ENCODE measurements at regions not wholly inside any gene's neighbourhood (a gene's known extent, or its start where the extent isn't known, plus 50 kb on each side); places are given as distances from the start of the nearest gene placed in this dataset.

DNA sequence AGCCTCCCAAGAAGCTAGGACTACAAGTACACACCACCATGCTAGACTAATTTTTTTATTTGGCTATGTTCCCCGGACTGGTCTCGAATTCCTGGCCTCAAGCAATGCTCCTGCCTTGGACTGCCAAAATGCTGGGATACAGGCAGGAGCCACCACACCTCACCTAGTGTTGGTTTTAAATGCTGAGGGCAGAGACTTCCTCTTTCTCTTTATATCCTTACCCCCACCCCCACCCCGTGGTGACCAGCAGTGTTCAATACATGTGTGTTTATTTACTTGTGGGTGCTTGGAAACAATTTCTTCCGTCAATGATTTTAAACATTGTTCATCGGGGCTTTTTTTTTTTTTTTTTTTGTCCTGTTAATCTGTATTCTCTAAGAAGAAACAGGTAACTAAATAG, 158.9 kb downstream of the ZBTB18 start:
- H3K4me3 Mint-ChIP-seq, result no peak overlapping the region
- CTCF ChIA-PET, result no interaction called here
- no peak overlapping the region for H3K27ac Mint-ChIP-seq
- DNase-seq (no peak), ATAC-seq (no peak)
- no peaks in the 10 kb centered on the region for H3K9me3 Mint-ChIP-seq (ENCODE audit: low read depth)
- peaks cover 2% of the 10 kb centered on the region for H3K27me3 Mint-ChIP-seq
- no peaks in the 10 kb centered on the region for H3K4me1 Mint-ChIP-seq
- no peaks in the 10 kb centered on the region for H3K36me3 Mint-ChIP-seq

- no peak overlapping the region for H3K27ac Mint-ChIP-seq
- H3K9me3 Mint-ChIP-seq (ENCODE audit: low read depth), result no peaks in the 10 kb centered on the region
- H3K4me1 Mint-ChIP-seq, result no peaks in the 10 kb centered on the region
- CTCF ChIA-PET, result no interaction called here
- H3K4me3 Mint-ChIP-seq, result no peak overlapping the region
- ATAC-seq (no peak), DNase-seq (no peak)
- no peaks in the 10 kb centered on the region for H3K36me3 Mint-ChIP-seq
- peaks cover 2% of the 10 kb centered on the region for H3K27me3 Mint-ChIP-seq
Observed at GRCh38 chr1:244210884-244211558, 159.9 kb downstream of the ZBTB18 start.

DNA sequence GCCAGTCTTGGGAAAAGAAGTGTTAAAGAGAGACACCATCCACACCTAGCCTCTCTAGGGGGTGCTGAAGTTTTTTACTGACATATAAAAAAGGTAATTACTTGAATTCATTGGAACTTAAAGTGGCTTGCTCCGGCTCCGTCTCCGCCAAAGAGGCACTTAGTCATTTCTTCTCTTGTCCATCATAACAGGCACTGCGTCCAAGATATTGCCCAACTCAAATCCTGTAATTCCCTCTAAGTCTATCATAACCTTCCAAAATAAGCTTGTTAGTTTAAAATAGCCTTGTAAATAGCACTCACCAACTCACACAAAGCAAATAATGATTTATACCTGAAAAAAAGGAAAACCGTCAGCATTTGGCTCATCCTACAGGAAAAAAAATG, 160.5 kb downstream of the ZBTB18 start:
- no peaks in the 10 kb centered on the region for H3K4me1 Mint-ChIP-seq
- CTCF ChIA-PET, result no interaction called here
- H3K36me3 Mint-ChIP-seq, result no peaks in the 10 kb centered on the region
- no peak for DNase-seq
- no peak for ATAC-seq
- H3K9me3 Mint-ChIP-seq (ENCODE audit: low read depth), result no peaks in the 10 kb centered on the region
- no peak overlapping the region for H3K27ac Mint-ChIP-seq
- no peak overlapping the region for H3K4me3 Mint-ChIP-seq
- peaks cover 2% of the 10 kb centered on the region for H3K27me3 Mint-ChIP-seq

- DNase-seq (no peak), ATAC-seq (no peak)
- Mint-ChIP-seq H3K36me3 (no peaks in the 10 kb centered on the region), H3K4me3 (no peak overlapping the region), H3K27me3 (peaks cover 2% of the 10 kb centered on the region), H3K9me3 (ENCODE audit: low read depth) (no peaks in the 10 kb centered on the region), H3K27ac (no peak overlapping the region), H3K4me1 (no peaks in the 10 kb centered on the region)
- CTCF ChIA-PET, result no interaction called here
Observed at GRCh38 chr1:244212219-244212618, 161.1 kb downstream of the ZBTB18 start.

DNA sequence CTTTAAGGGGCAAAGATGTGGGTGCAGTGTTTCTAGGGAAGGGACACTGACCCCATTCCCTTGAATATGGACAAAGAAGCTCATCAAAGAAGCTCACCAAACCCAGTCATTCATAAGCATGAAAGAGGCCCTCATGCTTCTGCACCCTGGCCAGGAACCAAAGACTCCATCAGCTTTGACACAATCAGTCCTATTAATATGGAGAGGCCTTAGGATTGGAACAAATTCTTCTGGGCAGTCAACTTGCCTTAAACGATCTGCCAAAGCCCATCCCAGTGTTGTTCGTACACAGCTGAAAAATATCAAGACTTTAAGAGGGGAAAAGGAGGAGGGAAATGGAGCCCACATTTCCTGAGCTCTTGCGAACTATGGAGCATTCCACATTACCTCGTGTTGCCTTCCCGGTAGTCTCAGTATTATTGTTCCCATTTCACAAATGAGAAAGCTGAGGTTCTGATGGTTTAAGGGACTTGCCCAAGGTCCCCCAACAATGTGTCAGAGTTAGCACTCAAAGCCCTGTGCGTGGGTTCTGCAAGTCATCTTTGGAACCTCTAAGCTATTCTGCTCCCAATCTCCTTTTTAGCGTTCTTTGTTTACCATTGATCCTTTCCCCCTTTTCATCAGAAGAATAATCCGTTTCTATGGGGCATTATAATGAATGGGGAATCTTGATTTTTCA, 161.9 kb downstream of the ZBTB18 start:
- H3K27me3 Mint-ChIP-seq, result peaks cover 2% of the 10 kb centered on the region
- DNase-seq (no peak), ATAC-seq (no peak)
- no peaks in the 10 kb centered on the region for H3K9me3 Mint-ChIP-seq (ENCODE audit: low read depth)
- CTCF ChIA-PET, result no interaction called here
- H3K4me1 Mint-ChIP-seq, result no peaks in the 10 kb centered on the region
- H3K27ac Mint-ChIP-seq, result no peak overlapping the region
- H3K4me3 Mint-ChIP-seq, result no peak overlapping the region
- H3K36me3 Mint-ChIP-seq, result no peaks in the 10 kb centered on the region

DNA sequence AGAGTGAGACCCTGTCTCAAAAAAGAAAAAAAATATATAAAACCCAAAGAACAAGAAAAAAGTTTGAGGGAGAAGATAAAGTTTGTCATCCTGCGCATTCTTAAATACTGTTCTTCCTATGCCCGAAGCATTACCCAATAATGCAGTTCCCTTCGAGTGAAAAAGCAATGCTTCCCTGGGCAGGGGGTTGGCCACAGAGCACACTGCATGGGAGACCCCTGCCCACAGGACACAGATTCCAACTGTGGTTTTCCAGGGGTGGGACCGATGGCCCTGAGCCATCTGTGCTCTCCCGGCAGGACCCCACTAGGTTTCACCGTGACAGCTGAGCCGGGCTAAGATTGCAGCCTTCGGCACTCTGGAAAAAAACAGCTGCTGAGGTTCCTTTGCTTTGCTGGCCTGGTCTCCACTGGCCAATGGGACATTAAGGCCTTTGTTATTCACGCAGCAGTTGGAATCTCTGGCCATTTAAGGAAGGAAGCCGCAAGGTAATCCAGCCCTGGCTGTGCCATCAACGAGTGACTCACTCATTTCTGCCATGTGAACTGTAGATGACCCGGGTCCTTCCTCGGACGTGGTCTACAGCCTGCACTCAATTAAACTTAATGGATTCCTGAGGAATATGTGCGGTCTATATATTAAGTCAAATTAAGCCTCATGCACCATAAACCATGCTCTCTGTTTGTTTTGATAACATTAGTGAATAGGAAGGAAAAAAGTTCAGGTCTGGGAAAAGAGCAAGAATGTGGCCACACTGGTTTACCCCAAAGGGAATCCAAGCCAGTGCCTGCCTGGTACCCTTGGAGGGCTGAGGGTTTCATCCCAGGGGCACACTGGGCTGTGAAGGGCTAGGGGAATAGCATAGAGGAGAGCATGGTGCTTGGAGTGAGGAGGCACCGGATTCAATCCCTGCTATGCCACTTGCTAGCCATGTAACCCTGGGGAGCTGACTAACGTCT, 163.2 kb downstream of the ZBTB18 start:
- CTCF ChIA-PET, result no interaction called here
- peaks cover 2% of the 10 kb centered on the region for H3K27me3 Mint-ChIP-seq
- H3K9me3 Mint-ChIP-seq (ENCODE audit: low read depth), result no peaks in the 10 kb centered on the region
- no peak overlapping the region for H3K27ac Mint-ChIP-seq
- H3K4me3 Mint-ChIP-seq, result no peak overlapping the region
- H3K36me3 Mint-ChIP-seq, result no peaks in the 10 kb centered on the region
- ATAC-seq (no peak), DNase-seq (no peak)
- no peaks in the 10 kb centered on the region for H3K4me1 Mint-ChIP-seq

- H3K36me3 Mint-ChIP-seq, result no peaks in the 10 kb centered on the region
- no peaks in the 10 kb centered on the region for H3K27me3 Mint-ChIP-seq
- CTCF ChIA-PET, result no interaction called here
- no peak overlapping the region for H3K4me3 Mint-ChIP-seq
- no peaks in the 10 kb centered on the region for H3K9me3 Mint-ChIP-seq (ENCODE audit: low read depth)
- no peak overlapping the region for H3K27ac Mint-ChIP-seq
- DNase-seq (no peak), ATAC-seq (no peak)
- no peaks in the 10 kb centered on the region for H3K4me1 Mint-ChIP-seq
Observed at GRCh38 chr1:244216836-244217235, 165.8 kb downstream of the ZBTB18 start.

- Mint-ChIP-seq H3K27me3 (no peaks in the 10 kb centered on the region), H3K36me3 (no peaks in the 10 kb centered on the region), H3K4me1 (no peaks in the 10 kb centered on the region), H3K27ac (no peak overlapping the region), H3K4me3 (no peak overlapping the region), H3K9me3 (ENCODE audit: low read depth) (no peaks in the 10 kb centered on the region)
- CTCF ChIA-PET, result no interaction called here
- ATAC-seq, result no peak
- DNase-seq, result no peak
Observed at GRCh38 chr1:244217711-244218110, 166.6 kb downstream of the ZBTB18 start.

GRCh38 chr1:244218220-244218619, 167.1 kb downstream of the ZBTB18 start:
- H3K27me3 Mint-ChIP-seq, result no peaks in the 10 kb centered on the region
- CTCF ChIA-PET, result interaction anchor here (0.6 kb wide), 1 partner anchor 260 kb away, joined by 3 read pairs; no protein-coding TSS in a partner anchor
- no peaks in the 10 kb centered on the region for H3K9me3 Mint-ChIP-seq (ENCODE audit: low read depth)
- DNase-seq, result no peak
- no peak overlapping the region for H3K4me3 Mint-ChIP-seq
- H3K27ac Mint-ChIP-seq, result no peak overlapping the region
- H3K4me1 Mint-ChIP-seq, result no peaks in the 10 kb centered on the region
- H3K36me3 Mint-ChIP-seq, result no peaks in the 10 kb centered on the region
- ATAC-seq, result no peak

DNA sequence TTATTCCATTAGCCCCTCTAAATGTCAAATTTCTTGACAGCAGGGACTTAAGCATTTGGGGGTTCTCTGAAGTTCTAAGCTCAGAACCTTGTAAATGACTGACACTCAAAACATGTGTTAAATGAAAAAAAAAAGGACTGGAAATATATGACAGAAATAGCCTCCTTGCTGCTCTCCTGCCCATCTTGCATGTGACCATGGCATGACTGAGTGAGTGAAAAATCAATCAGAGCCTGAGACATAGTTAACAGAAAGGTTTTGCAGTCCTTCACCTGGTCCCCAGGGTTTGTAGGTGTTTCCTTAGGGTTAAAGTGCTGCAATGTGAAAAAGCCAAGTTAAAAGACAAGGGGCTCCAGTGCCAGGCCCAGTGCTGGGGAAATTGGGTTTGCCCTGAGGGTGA, 168.1 kb downstream of the ZBTB18 start:
- ATAC-seq (no peak), DNase-seq (no peak)
- no peaks in the 10 kb centered on the region for H3K4me1 Mint-ChIP-seq
- no peak overlapping the region for H3K27ac Mint-ChIP-seq
- H3K4me3 Mint-ChIP-seq, result no peak overlapping the region
- no peaks in the 10 kb centered on the region for H3K36me3 Mint-ChIP-seq
- no peaks in the 10 kb centered on the region for H3K27me3 Mint-ChIP-seq
- CTCF ChIA-PET, result no interaction called here
- no peaks in the 10 kb centered on the region for H3K9me3 Mint-ChIP-seq (ENCODE audit: low read depth)

- Mint-ChIP-seq H3K27ac (no peak overlapping the region), H3K4me1 (no peaks in the 10 kb centered on the region), H3K36me3 (no peaks in the 10 kb centered on the region), H3K27me3 (no peaks in the 10 kb centered on the region), H3K4me3 (no peak overlapping the region), H3K9me3 (ENCODE audit: low read depth) (no peaks in the 10 kb centered on the region)
- CTCF ChIA-PET, result no interaction called here
- DNase-seq, result no peak
- ATAC-seq, result no peak
Observed at GRCh38 chr1:244219802-244220201, 168.7 kb downstream of the ZBTB18 start.

- Mint-ChIP-seq H3K9me3 (ENCODE audit: low read depth) (no peaks in the 10 kb centered on the region), H3K4me1 (no peaks in the 10 kb centered on the region), H3K36me3 (no peaks in the 10 kb centered on the region), H3K27me3 (no peaks in the 10 kb centered on the region), H3K4me3 (no peak overlapping the region), H3K27ac (no peak overlapping the region)
- CTCF ChIA-PET, result no interaction called here
- DNase-seq (no peak), ATAC-seq (no peak)
Observed at GRCh38 chr1:244220410-244220809, 169.3 kb downstream of the ZBTB18 start.

DNA sequence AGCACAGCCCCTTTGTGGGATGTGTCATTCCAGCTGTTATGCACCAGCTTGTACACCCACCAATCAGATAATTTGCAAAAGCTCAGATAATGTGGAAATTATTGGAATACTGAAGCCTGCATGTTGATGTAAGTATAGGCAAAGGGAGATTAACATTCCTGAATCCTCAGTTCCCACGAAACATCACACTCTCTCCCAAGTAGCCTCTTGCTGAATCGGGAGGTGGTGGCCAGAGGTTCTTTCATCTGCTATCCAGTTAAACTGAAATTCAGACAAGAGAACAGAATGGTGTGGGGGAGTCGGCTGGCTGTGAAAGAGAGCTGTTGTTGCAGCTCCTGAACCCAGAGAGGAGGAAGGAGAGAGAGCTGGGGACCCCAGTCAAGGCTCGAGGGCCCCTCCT, 170.9 kb downstream of the ZBTB18 start:
- CTCF ChIA-PET, result no interaction called here
- no peak for DNase-seq
- Mint-ChIP-seq H3K27ac (no peak overlapping the region), H3K4me1 (no peaks in the 10 kb centered on the region), H3K4me3 (no peak overlapping the region), H3K36me3 (no peaks in the 10 kb centered on the region), H3K27me3 (peaks cover 4% of the 10 kb centered on the region), H3K9me3 (ENCODE audit: low read depth) (no peaks in the 10 kb centered on the region)
- ATAC-seq, result no peak

All from activated CD8-positive, alpha-beta memory T cell treated with anti-CD3 and anti-CD28 coated beads, Interleukin-2, amount 10 ng/mL, durations not matched to agents 7 days and 5 days (primary cell).